ENCODE measurements at regions not wholly inside any gene's neighbourhood (a gene's known extent, or its start where the extent isn't known, plus 50 kb on each side); places are given as distances from the start of the nearest gene placed in this dataset.
A peak's percentile ranks its signal among the peaks of the same experiment; 100 is the strongest.
"Not testable (repeated sequence)": the region's sequence is repeated elsewhere in the genome, so short reads cannot be mapped to it uniquely, and the experiment has no call there.

DNA sequence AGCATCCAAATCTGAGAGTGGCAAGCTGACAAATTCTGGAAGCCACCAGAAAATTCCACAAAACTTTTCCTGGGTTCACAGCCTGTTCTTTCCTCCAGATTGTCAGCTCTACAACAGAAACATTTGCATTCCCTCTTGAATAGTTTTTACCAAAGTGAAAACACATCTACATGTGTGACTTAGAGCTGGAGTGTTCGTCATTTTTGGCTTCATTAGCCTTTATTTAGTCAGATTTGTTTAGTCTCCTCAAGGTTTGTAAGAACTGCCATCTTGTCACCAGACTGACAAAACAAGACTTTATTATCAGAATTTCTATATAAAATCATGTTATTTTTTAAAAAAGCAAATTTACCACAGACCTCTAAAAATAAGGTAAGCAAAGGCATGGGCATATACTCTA is 347.3 kb downstream of the TRIM36 start:
- no peak for DNase-seq

DNA sequence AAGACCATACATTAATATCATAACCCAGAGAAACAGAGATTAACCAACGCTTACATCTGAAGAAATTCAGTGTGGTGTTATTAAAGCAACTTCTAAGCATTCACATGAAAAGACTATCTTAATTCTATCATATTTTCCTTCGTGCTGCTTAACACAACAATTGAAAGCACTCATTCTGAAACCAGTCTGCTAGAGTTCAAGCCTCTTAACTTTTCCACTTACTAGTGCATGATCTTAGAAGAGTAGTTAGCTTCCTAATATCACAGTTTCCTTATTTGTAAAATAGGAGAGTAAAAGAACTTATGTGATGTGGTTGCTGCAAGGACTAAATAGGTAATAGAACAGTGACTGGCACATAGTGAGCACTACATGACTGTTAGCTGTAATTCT is 379.3 kb downstream of the TRIM36 start:
- DNase-seq = no peak

- DNase-seq = no peak
These were observed 379.8 kb downstream of the TRIM36 start for GRCh38 chr5:114789773-114790402.

GRCh38 chr5:114782869-114783268 is 386.8 kb downstream of the TRIM36 start:
- DNase-seq = peak; percentile 23

DNA sequence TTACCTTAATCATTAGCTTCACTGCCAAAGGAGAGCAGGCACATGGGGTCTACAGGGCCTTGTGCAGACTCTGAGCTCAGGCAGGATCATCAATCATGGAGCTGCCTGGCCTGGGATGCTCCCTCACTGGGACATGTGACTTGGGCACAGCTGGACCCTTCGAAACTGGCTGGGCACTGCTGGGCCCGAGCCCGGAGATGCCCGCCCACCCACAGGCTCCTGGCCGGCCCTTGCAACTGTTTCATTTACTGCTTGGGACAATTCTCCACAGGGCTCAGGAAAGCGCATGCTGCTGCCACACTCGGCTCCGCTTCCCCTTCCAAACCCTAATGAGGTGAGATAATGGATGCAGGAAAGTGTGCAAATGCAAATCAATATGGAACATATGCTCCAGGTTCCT is 387.5 kb downstream of the TRIM36 start:
- DNase-seq = no peak

- no peak for DNase-seq
These were observed 389.4 kb downstream of the TRIM36 start for GRCh38 chr5:114780290-114780689.

DNA sequence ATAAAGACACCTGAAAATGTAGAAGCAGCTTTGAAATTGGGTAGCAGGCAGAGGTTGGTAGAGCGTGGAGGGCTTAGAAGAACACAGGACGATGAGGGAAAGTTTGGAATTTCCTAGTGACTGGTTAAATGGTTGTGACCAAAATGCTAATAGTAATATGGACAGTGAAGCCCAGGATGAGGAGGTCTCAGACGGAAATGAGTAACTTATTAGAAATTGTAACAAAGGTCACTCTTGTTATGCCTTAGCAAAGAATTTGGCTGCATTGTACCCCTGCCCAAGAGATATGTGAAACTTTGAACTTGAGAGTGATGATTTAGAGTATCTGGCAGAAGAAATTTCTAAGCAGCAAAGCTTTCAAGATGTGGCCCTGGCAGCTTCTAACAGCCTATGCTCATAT is 382.5 kb downstream of the KCNN2 start:
- DNase-seq = no peak

DNA sequence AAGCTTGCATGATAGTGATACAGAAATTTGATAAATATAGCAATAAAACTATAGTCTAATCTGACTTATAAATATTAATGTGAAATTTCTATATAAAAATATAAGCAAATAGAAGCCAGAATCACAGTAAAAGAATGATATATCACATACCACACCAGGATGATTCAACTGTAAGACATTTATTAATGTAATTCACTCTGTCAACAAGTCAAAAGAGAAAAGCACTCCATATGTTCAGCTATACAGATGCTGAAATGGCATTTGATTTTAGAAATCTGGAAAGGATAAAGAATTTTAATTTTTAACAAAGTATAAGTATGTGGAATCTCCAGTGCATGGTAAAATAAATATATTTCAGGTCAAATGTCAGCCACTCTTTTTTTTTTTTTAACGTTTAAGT is 372.4 kb downstream of the KCNN2 start:
- DNase-seq = no peak

DNA sequence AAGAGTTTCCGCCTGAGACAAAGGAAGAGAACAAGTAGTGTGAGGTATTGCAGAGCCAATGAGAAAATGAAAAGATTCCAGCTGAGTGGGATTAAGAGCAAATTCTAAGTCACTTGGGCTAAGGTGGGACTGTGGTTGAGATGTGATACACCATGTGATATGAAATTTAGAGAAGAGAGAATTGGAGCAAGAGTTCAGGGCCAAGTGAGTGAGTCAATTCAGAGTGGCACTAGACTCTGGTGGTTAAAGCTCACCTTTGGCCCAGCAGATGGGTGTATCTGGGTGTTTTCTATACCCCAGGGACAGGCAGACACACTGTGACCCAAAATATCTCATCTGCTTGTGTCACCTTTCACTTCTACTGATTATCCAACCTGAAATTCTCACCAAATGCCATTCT is 368.1 kb downstream of the KCNN2 start:
- DNase-seq = no peak

DNA sequence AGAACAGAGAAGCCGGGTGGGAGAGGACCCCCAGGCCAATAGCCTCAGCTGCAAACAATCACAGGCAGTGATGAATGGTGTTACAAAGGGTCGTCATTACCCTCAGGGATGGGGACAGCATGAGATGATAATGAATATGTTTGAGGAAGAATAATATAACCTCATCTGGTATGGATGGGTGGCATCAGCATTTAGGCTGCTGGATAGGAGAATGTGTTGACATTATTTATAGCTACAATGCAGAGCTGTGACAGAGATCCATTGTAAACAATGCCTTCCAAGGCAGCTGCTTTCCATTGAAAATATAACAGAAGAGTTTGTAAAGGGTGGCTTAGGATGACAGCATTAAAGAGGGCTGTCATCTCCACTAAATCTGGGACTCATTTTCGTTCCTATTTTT is 365.5 kb downstream of the KCNN2 start:
- DNase-seq = no peak

GRCh38 chr5:114726131-114726530 is 364.3 kb downstream of the KCNN2 start:
- no peak for DNase-seq

- DNase-seq = no peak
These were observed 357.4 kb downstream of the KCNN2 start for GRCh38 chr5:114719268-114719667.

DNA sequence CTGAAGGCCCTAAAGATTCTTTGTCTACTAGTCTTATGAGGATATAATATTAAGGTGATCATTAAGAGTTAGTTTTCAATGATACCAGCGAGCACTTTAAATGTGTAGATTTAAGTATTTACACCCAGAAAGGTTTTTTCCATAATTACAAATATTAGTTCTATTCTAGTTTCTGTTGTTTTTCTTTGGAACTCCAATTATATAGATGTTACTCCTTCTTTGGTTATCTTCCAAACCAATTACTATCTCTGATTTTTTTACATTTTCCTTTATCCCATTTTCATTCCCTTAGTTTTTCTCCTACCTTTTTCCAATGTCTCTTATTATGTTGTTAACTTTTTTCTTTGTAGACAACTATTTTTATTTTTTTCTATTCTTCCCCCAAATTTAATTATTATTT is 355.1 kb downstream of the KCNN2 start:
- DNase-seq = no peak

GRCh38 chr5:114704225-114704893 is 342.5 kb downstream of the KCNN2 start:
- not testable (repeated sequence) for DNase-seq

- no peak for DNase-seq
These were observed 340.9 kb downstream of the KCNN2 start for GRCh38 chr5:114702731-114703130.

DNA sequence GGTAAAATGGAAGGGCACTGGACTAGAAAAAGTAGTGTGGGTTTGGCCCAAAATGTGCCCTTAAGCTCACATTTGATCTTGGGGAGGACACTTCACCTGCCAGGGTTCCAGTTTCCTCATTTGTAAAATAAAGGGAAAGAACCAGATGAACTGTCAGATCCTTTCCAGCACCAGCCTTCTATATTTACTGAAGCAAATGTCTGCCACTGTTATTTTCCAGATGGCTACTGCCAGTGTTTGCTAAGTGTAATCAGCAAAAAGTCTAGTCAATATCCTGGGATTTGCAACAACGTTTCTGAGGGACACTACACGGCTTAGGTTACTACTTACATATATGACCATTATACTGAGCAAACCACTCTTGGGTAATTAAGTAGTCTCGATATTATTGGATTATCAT is 340.3 kb downstream of the KCNN2 start:
- DNase-seq = no peak

DNA sequence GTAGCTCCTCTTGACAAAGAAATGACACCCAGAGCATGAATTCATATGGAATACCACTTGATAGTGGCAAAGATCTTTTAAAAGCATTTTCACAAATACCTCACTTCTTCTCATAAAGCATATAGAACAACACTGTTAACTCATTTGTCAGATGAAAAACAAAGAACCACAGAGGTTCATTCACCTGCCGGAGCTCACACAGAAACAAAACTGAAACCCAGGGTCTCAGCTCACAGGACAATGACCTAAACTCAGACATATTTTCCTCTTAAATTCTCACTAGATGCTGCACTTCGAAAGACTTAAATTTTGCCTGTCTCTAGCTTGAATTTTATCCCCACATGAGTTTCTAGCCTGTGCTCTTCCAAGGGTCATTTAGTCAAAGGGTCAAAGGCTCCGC is 339.0 kb downstream of the KCNN2 start:
- DNase-seq = no peak

GRCh38 chr5:114695292-114695904 is 333.5 kb downstream of the KCNN2 start:
- no peak for DNase-seq

GRCh38 chr5:114686356-114686755 is 324.5 kb downstream of the KCNN2 start:
- DNase-seq = no peak

GRCh38 chr5:114678778-114679177 is 316.9 kb downstream of the KCNN2 start:
- no peak for DNase-seq

- no peak for DNase-seq
These were observed 303.7 kb downstream of the KCNN2 start for GRCh38 chr5:114665551-114665950.

DNA sequence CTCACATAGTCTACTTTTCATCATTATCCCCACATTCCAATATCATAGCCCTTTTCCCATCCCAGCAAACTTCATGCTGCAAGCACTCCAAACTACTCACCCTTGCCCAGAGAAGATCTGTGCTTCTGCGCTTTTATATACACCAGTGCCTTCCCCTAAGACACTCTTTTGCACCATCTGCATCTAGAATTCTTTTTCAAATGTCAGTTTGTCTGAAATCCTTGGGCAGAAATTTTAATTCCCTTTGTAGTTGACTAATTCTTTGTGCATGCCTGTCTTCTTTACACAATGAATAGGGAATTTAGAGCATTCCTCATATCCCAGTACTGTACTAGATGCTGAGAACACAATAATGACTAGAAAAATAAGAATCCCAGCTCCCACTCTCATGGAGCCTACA is 298.9 kb downstream of the KCNN2 start:
- DNase-seq = no peak

- no peak for DNase-seq
These were observed 296.3 kb downstream of the KCNN2 start for GRCh38 chr5:114658194-114658593.

All from occipital lobe (tissue), 1 donor.